HG03439 (cell line): ENCODE measurements at regions not wholly inside any gene's neighbourhood (a gene's known extent, or its start where the extent isn't known, plus 50 kb on each side); places are given as distances from the start of the nearest gene placed in this dataset.
"Not testable (repeated sequence)": the region's sequence is repeated elsewhere in the genome, so short reads cannot be mapped to it uniquely, and the experiment has no call there.

Experiments
- ATAC-seq: cut with Tn5 transposase; IDR thresholded peaks from one replicate; pipeline ENCODE4 v1.9.1; 2021; ENCODE audit warnings: mild to moderate bottlenecking, moderate library complexity; ENCODE audit not compliant: unreplicated experiment

DNA sequence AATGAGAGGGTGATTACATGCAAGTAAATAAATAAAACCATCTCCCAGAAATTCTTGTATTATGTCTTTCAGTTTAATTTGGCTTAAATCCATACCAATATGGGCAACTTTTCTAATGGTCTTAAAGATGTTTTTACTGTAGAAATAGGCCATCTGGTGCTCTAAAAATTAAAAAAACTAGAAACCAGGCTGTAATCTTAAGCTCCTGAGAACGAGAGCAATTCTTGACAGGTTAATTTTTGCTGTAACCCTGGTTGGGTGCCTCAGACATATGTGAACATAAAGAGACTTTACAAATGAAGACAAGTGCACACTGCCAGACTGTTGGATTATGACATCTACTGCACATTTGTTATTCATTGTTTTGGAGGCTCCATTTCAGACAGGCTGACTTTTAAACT is 246.8 kb upstream of the DAB2 start:
- no peak for ATAC-seq

GRCh38 chr5:39670955-39671354 is 246.2 kb upstream of the DAB2 start:
- no peak for ATAC-seq

DNA sequence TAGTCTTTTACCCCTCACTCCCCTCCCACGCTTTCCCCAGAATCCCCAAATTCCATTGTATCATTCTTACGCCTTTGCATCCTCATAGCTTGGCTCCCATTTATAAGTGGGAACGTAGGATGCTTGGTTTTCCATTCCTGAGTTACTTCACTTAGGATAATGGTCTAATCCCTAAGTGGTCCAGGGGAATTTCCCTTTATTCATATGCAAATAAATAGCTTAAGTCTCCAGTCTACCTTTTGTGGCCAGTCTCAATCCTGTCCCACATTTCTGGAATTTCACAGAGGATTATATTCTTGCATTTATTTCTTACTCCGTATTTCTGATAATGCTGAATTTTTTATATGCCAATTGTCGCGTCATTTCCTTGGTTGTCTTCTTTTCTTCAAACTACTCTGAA is 245.6 kb upstream of the DAB2 start:
- no peak for ATAC-seq

- no peak for ATAC-seq
Measured at GRCh38 chr5:39668980-39669379, 244.2 kb upstream of the DAB2 start.

DNA sequence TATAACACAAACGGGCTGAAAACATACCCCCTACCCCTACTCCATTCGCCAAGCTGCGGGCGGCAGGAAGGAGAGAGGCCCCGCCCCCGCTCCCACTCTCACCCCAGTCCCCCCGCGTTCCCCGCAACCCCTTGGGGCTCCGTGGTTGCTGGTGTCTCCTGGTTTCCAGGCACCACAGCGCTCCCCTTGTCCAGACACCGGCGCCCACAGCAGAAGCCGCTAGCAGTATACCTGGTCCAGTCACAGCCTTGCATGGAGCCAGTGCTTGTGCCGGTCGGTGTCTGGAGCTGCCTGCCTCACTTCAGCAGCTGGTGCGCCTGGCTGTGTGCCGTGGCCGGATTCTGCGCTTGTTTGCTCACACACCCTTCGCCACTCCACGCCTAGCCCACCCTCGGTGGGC is 240.5 kb upstream of the DAB2 start:
- ATAC-seq: no peak

DNA sequence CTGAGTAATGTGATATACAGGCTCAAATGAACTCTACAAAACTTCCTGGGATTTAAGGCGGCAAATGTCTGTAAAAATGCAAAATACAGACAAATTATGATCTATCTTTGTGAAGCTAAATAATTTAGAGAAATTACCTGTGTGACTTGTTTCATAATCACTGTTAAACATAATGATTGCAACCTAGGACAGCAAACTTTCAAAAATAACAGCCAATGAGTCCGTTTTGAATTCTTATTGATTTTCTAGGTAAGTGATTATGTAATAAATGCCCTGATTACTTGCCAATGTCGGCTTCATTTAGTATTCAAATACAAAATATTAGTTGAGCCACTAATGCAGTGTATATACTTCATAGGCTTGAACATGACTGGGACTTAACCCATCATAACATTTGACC is 238.2 kb upstream of the DAB2 start:
- no peak for ATAC-seq

DNA sequence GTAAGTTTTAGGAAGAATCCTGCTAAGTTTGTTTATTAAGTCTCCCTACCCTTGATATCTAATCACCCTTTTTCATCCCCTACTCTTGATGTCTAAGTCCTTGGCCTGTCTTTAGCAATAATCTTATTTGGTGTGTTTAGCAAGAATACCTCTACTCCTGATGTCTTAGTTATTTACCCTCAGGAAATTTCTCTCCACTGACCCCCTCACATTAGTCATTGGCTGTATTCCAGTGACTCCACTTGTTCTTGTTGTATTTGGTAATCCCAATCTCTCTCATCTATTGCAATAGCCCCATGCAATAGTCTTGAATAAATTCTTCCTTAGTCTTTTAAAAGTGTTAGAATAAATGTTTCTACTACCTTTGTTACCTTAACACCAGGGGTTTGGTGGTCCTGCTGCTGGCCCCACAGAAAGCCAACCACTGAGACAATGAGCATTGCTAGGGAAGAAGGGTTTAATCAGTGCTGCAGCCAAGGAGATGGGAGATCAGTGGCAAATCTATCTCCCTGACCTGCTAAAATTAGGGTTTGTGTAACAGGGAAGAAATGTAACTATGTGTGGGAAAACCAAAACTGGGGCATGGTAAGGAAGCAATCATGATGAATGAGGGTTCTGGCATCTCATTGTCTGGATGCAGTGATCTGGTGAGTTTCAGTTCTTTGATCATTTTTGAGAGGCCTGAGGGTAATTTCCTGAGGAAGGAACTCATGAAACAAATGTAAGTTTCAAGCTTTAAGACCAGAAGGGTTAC is 236.4 kb upstream of the DAB2 start:
- ATAC-seq: no peak

DNA sequence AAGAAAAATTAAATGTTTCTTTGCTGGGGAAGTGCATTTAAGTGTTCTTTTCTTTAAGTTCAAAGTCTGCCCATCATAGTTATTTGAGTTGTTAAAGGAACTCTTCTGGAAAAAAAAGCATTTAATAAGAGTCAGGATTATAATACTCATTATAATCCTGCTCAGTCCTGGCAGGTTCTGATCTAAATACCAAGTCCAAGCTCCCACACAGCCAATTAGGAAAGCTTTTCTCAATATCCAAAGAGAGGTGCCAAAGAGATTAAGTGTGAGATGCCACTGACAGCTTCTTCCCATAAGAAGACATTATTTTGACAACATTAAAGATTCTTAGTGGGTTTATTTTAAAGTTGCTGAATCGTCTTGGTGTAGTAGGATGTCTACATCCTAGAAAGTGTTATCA is 235.2 kb upstream of the DAB2 start:
- no peak for ATAC-seq

GRCh38 chr5:39658866-39659265 is 234.1 kb upstream of the DAB2 start:
- ATAC-seq: no peak

- ATAC-seq: no peak
Measured at GRCh38 chr5:39657943-39658342, 233.2 kb upstream of the DAB2 start.

GRCh38 chr5:39656600-39656999 is 231.8 kb upstream of the DAB2 start:
- no peak for ATAC-seq

- no peak for ATAC-seq
Measured at GRCh38 chr5:39654715-39655114, 229.9 kb upstream of the DAB2 start.

DNA sequence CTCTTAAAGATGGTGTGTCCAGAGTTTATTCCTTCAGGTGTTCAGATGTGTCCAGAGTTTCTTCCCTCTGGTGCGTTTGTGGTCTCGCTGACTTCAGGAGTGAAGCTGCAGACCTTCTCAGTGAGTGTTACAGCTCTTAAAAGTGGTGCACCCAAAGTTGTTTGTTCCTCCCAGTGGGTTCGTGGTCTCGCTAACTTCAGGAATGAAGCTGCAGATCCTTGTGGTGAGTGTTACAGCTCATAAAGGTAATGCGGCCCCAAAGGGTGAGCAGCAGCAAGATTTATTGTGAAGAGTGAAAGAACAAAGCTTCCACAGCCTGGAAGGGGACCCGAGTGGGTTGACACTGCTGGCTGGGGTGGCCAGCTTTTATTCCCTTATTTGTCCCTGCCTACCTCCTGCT is 227.7 kb upstream of the DAB2 start:
- ATAC-seq: not testable (repeated sequence)

GRCh38 chr5:39652036-39652435 is 227.3 kb upstream of the DAB2 start:
- no peak for ATAC-seq

GRCh38 chr5:39650008-39650762 is 225.4 kb upstream of the DAB2 start:
- ATAC-seq: no peak

GRCh38 chr5:39648848-39649227 is 224.1 kb upstream of the DAB2 start:
- no peak for ATAC-seq

GRCh38 chr5:39648085-39648847 is 223.5 kb upstream of the DAB2 start:
- ATAC-seq: no peak

GRCh38 chr5:39640552-39640951 is 215.8 kb upstream of the DAB2 start:
- ATAC-seq: peak; percentile 93

GRCh38 chr5:39639618-39640089 is 214.9 kb upstream of the DAB2 start:
- ATAC-seq: no peak

DNA sequence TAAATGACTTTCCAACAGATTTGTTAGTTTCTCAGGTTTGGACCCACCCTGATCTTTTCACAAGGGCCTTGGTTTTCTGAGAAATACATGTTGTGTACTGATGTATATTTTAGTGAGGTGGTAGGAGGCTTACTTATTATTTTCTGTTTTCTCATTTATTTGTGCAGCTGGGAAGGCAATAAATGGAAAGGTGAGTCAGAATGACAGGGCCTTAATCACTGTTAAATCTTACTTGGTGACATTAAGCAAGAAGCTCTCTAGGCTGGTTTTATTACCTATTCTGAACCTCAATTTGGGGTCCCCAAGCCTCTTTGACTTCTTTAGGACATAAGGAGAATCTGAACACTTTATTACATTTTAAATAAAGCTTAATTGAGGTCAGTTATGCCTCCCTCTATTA is 214.0 kb upstream of the DAB2 start:
- ATAC-seq: no peak

GRCh38 chr5:39633057-39633456 is 208.3 kb upstream of the DAB2 start:
- no peak for ATAC-seq

DNA sequence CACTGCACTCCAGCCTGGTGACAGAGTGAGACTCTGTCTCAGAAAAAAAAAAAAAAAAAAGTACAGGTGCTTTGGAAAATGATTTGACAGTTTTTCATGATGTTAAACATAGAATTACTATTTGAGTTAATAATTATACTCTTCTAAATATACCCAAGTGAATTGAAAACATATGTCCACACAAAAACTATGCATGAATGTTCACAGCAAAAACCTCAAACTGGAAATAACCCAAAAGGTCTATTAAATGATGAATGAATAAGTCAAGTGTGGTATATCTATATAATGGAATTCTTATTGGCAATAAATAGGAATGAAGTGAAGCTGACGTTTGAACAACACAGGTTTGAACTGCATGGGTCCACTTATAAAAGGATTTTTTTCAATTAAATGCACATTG is 207.2 kb upstream of the DAB2 start:
- ATAC-seq: no peak
